SK-N-SH (cell line): ENCODE measurements at regions not wholly inside any gene's neighbourhood (a gene's known extent, or its start where the extent isn't known, plus 50 kb on each side); places are given as distances from the start of the nearest gene placed in this dataset.

ENCODE experiments used
- CTCF ChIP-seq: fragments of 200-600 bp; sonication (generic); IDR thresholded peaks from 2 replicates; pipeline ENCODE4 v1.6.1; 2017; ENCODE audit warnings: antibody characterized with exemption, mild to moderate bottlenecking, moderate library complexity
- TAF1 ChIP-seq: IDR thresholded peaks from 2 replicates; pipeline ENCODE4 v1.6.1; 2012; ENCODE audit warnings: low read depth, mild to moderate bottlenecking, low read length, moderate library complexity, borderline replicate concordance

- TF ChIP-seq CTCF (no peak), TAF1 (no peak)
Measured at GRCh38 chr2:42842466-42842865, 50.1 kb upstream of the HAAO start.
